MV-4-11 (cell line): ENCODE measurements at regions not wholly inside any gene's neighbourhood (a gene's known extent, or its start where the extent isn't known, plus 50 kb on each side); places are given as distances from the start of the nearest gene placed in this dataset.
A peak's percentile ranks its signal among the peaks of the same experiment; 100 is the strongest.
"Not testable (repeated sequence)": the region's sequence is repeated elsewhere in the genome, so short reads cannot be mapped to it uniquely, and the experiment has no call there.

Source experiments
- DNase-seq: peaks from one replicate; lab custom pipeline; 2025; lab: John Stamatoyannopoulos, UW

- DNase-seq, result no peak
Observed at GRCh38 chr15:96135166-96136093, 195.1 kb upstream of the NR2F2 start.

- DNase-seq, result no peak
Observed at GRCh38 chr15:96138985-96139384, 191.5 kb upstream of the NR2F2 start.

- DNase-seq, result no peak
Observed at GRCh38 chr15:96142498-96142897, 188.0 kb upstream of the NR2F2 start.

GRCh38 chr15:96144734-96145133 is 185.8 kb upstream of the NR2F2 start:
- DNase-seq, result no peak

- DNase-seq, result no peak
Observed at GRCh38 chr15:96146726-96147125, 183.8 kb upstream of the NR2F2 start.

GRCh38 chr15:96147267-96147666 is 183.2 kb upstream of the NR2F2 start:
- DNase-seq, result no peak

- DNase-seq, result no peak
Observed at GRCh38 chr15:96150254-96150653, 180.2 kb upstream of the NR2F2 start.

GRCh38 chr15:96151749-96152148 is 178.8 kb upstream of the NR2F2 start:
- DNase-seq, result peak; percentile 66

- DNase-seq, result no peak
Observed at GRCh38 chr15:96153929-96154328, 176.6 kb upstream of the NR2F2 start.

GRCh38 chr15:96158938-96159337 is 171.6 kb upstream of the NR2F2 start:
- no peak for DNase-seq

GRCh38 chr15:96160269-96160668 is 170.2 kb upstream of the NR2F2 start:
- DNase-seq, result no peak

GRCh38 chr15:96160800-96161199 is 169.7 kb upstream of the NR2F2 start:
- no peak for DNase-seq

GRCh38 chr15:96162322-96162721 is 168.2 kb upstream of the NR2F2 start:
- no peak for DNase-seq

GRCh38 chr15:96165081-96165480 is 165.4 kb upstream of the NR2F2 start:
- DNase-seq, result no peak

GRCh38 chr15:96165775-96166174 is 164.7 kb upstream of the NR2F2 start:
- DNase-seq, result no peak

- no peak for DNase-seq
Observed at GRCh38 chr15:96166223-96167200, 164.0 kb upstream of the NR2F2 start.

- DNase-seq, result not testable (repeated sequence)
Observed at GRCh38 chr15:96170616-96170978, 159.9 kb upstream of the NR2F2 start.

GRCh38 chr15:96170979-96171739 is 159.3 kb upstream of the NR2F2 start:
- no peak for DNase-seq

- DNase-seq, result no peak
Observed at GRCh38 chr15:96171853-96172296, 158.6 kb upstream of the NR2F2 start.

GRCh38 chr15:96172417-96172816 is 158.1 kb upstream of the NR2F2 start:
- no peak for DNase-seq

GRCh38 chr15:96176831-96177230 is 153.7 kb upstream of the NR2F2 start:
- DNase-seq, result no peak

- no peak for DNase-seq
Observed at GRCh38 chr15:96177279-96177678, 153.2 kb upstream of the NR2F2 start.
